ENCODE measurements at regions not wholly inside any gene's neighbourhood (a gene's known extent, or its start where the extent isn't known, plus 50 kb on each side); places are given as distances from the start of the nearest gene placed in this dataset.

GRCh38 chr3:115204475-115204874, 57.4 kb upstream of the ZBTB20 start:
- FAIRE-seq, result no peak
- Histone ChIP-seq H3K4me1 (no peaks in the 10 kb centered on the region), H3K27ac (no peak overlapping the region), H3K9me3 (no peaks in the 10 kb centered on the region), H3K4me2 (no peak overlapping the region), H3K4me3 (no peak overlapping the region)
- TF ChIP-seq, protein P1, sequence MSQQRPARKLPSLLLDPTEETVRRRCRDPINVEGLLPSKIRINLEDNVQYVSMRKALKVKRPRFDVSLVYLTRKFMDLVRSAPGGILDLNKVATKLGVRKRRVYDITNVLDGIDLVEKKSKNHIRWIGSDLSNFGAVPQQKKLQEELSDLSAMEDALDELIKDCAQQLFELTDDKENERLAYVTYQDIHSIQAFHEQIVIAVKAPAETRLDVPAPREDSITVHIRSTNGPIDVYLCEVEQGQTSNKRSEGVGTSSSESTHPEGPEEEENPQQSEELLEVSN (IDR thresholded peaks at IDR 0.05; ENCODE audit: borderline replicate concordance, low read depth), result no peak
- TF ChIP-seq BHLHE40 (IDR thresholded peaks at IDR 0.05; ENCODE audit: low read depth, low read length), result no peak
- TF ChIP-seq, protein P2, sequence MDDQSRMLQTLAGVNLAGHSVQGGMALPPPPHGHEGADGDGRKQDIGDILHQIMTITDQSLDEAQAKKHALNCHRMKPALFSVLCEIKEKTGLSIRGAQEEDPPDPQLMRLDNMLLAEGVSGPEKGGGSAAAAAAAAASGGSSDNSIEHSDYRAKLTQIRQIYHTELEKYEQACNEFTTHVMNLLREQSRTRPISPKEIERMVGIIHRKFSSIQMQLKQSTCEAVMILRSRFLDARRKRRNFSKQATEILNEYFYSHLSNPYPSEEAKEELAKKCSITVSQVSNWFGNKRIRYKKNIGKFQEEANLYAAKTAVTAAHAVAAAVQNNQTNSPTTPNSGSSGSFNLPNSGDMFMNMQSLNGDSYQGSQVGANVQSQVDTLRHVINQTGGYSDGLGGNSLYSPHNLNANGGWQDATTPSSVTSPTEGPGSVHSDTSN (IDR thresholded peaks at IDR 0.05), result no peak
- no peak for TF ChIP-seq RAD21 (conservative IDR thresholded peaks at IDR 0.05 in 1 of 2, IDR thresholded peaks at IDR 0.05 in 1 of 2)
- TF ChIP-seq CEBPB (IDR thresholded peaks at IDR 0.05), result no peak
- no peak for TF ChIP-seq RARB (CRISPR knock-in tag; IDR thresholded peaks at IDR 0.05)
- TF ChIP-seq ZC3H11A (IDR thresholded peaks at IDR 0.05), result no peak
- TF ChIP-seq, protein P3, sequence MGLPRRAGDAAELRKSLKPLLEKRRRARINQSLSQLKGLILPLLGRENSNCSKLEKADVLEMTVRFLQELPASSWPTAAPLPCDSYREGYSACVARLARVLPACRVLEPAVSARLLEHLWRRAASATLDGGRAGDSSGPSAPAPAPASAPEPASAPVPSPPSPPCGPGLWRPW (IDR thresholded peaks at IDR 0.05), result no peak
- no peak for TF ChIP-seq NR3C1 (IDR thresholded peaks at IDR 0.05)
- TF ChIP-seq EHMT2 (IDR thresholded peaks at IDR 0.05; ENCODE audit: low read depth), result no peak
- TF ChIP-seq, protein P4, sequence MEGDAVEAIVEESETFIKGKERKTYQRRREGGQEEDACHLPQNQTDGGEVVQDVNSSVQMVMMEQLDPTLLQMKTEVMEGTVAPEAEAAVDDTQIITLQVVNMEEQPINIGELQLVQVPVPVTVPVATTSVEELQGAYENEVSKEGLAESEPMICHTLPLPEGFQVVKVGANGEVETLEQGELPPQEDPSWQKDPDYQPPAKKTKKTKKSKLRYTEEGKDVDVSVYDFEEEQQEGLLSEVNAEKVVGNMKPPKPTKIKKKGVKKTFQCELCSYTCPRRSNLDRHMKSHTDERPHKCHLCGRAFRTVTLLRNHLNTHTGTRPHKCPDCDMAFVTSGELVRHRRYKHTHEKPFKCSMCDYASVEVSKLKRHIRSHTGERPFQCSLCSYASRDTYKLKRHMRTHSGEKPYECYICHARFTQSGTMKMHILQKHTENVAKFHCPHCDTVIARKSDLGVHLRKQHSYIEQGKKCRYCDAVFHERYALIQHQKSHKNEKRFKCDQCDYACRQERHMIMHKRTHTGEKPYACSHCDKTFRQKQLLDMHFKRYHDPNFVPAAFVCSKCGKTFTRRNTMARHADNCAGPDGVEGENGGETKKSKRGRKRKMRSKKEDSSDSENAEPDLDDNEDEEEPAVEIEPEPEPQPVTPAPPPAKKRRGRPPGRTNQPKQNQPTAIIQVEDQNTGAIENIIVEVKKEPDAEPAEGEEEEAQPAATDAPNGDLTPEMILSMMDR (IDR thresholded peaks at IDR 0.05), result no peak
- TF ChIP-seq RNF2 (IDR thresholded peaks at IDR 0.05; ENCODE audit: borderline replicate concordance, low read depth), result no peak
- TF ChIP-seq ATOH8 (CRISPR knock-in tag; IDR thresholded peaks at IDR 0.05; ENCODE audit: low read depth), result no peak
- TF ChIP-seq RFX5 (IDR thresholded peaks at IDR 0.05), result no peak
- no peak for TF ChIP-seq CHD4 (IDR thresholded peaks at IDR 0.05; ENCODE audit: borderline replicate concordance)
- TF ChIP-seq RCOR1 (IDR thresholded peaks at IDR 0.05; ENCODE audit: low read depth, low read length), result no peak
- POLR2A ChIA-PET, result no interaction called here
- DNase-seq (ENCODE audit: low read depth in 1 of 2, low spot score in 1 of 2), result no peak
- ATAC-seq, result no peak
- CTCF ChIA-PET, result no interaction called here

GRCh38 chr3:115208066-115208750, 61.1 kb upstream of the ZBTB20 start:
- no peak for FAIRE-seq
- no peaks in the 10 kb centered on the region for H3K9me3 ChIP-seq
- no peak overlapping the region for H3K4me2 ChIP-seq
- 58% methylated on average over 3 of the region's 3 CpGs for WGBS (ENCODE audit: missing lambda C conversion rate)
- CTCF ChIA-PET, result interaction anchor here (0.6 to 3.2 kb wide), 3 partner anchors 9 to 308 kb away, joined by 4 to 14 read pairs (median 5); no protein-coding TSS in a partner anchor
- no peak overlapping the region for H3K4me3 ChIP-seq
- POLR2A ChIA-PET, result no interaction called here
- no peak overlapping the region for H3K27ac ChIP-seq
- H3K4me1 ChIP-seq, result no peaks in the 10 kb centered on the region
- no peak for ATAC-seq
- no peak for DNase-seq (ENCODE audit: low read depth in 1 of 2, low spot score in 1 of 2)
- TF ChIP-seq HOXB5 (CRISPR knock-in tag; IDR thresholded peaks at IDR 0.05) (no peak), FOSB (CRISPR knock-in tag; IDR thresholded peaks at IDR 0.05) (no peak), ZFP36 (IDR thresholded peaks at IDR 0.05; ENCODE audit: borderline replicate concordance, partially characterized antibody) (no peak), MAFK (IDR thresholded peaks at IDR 0.05; ENCODE audit: partially characterized antibody) (no peak), TFCP2L1 (CRISPR knock-in tag; IDR thresholded peaks at IDR 0.05) (no peak), CBX2 (IDR thresholded peaks at IDR 0.05; ENCODE audit: borderline replicate concordance, low read depth) (no peak), MAZ (IDR thresholded peaks at IDR 0.05; ENCODE audit: borderline replicate concordance, low read depth, low read length) (no peak), EHF (CRISPR knock-in tag; IDR thresholded peaks at IDR 0.05) (no peak), SMC3 (IDR thresholded peaks at IDR 0.05) (no peak), RCOR1 (IDR thresholded peaks at IDR 0.05; ENCODE audit: low read depth, low read length) (no peak), ZC3H11A (IDR thresholded peaks at IDR 0.05) (no peak), NPAS2 (CRISPR knock-in tag; IDR thresholded peaks at IDR 0.05; ENCODE audit: borderline replicate concordance) (no peak), ESRRA (IDR thresholded peaks at IDR 0.05; ENCODE audit: borderline replicate concordance, low read length) (no peak)
- TF ChIP-seq, protein P3 (IDR thresholded peaks at IDR 0.05), result no peak
- TF ChIP-seq, protein P4 (IDR thresholded peaks at IDR 0.05), result no peak
- TF ChIP-seq, protein P5, sequence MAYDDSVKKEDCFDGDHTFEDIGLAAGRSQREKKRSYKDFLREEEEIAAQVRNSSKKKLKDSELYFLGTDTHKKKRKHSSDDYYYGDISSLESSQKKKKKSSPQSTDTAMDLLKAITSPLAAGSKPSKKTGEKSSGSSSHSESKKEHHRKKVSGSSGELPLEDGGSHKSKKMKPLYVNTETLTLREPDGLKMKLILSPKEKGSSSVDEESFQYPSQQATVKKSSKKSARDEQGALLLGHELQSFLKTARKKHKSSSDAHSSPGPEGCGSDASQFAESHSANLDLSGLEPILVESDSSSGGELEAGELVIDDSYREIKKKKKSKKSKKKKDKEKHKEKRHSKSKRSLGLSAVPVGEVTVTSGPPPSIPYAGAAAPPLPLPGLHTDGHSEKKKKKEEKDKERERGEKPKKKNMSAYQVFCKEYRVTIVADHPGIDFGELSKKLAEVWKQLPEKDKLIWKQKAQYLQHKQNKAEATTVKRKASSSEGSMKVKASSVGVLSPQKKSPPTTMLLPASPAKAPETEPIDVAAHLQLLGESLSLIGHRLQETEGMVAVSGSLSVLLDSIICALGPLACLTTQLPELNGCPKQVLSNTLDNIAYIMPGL (CRISPR knock-in tag; IDR thresholded peaks at IDR 0.05; ENCODE audit: borderline replicate concordance), result no peak

Measured in A549 (cell line).